SK-N-SH (cell line): ENCODE measurements at regions not wholly inside any gene's neighbourhood (a gene's known extent, or its start where the extent isn't known, plus 50 kb on each side); places are given as distances from the start of the nearest gene placed in this dataset.

Source experiments
- CTCF ChIA-PET: fragments of 300-600, 350-600 bp; formaldehyde crosslinking; extraction: SDS; loops from one replicate; lab custom pipeline; 2021; lab: Yijun Ruan, JAX
- POLR2A ChIA-PET: fragments of 350-600 bp; sonication (Branson Sonifier 250); formaldehyde crosslinking; extraction: SDS; loops from one replicate; lab custom pipeline; 2020; ENCODE audit warnings: antibody characterized with exemption, inconsistent platforms; lab: Yijun Ruan, JAX
- DNase-seq: peaks from one replicate; pipeline ENCODE4 v3.0.0; 2012
- H2AFZ ChIP-seq: fragments of 200-600 bp; sonication (generic); 2 replicates; pipeline ENCODE4 v1.8.1; 2016; ENCODE audit warnings: antibody characterized with exemption, mild to moderate bottlenecking, low read depth
- H3F3A ChIP-seq: fragments of 200-600 bp; sonication (generic); replicated peaks from 2 replicates; pipeline ENCODE3; 2016; ENCODE audit warnings: antibody characterized with exemption, mild to moderate bottlenecking; ENCODE audit not compliant: insufficient read depth
- H3K27ac ChIP-seq, 2 experiments: fragments of 200-500 bp in 1 of 2; fragments of 200-600 bp in 1 of 2; sonication (Bioruptor generic) in 1 of 2; sonication (generic), shearing (Covaris generic) in 1 of 2; 2 replicates each; pipeline versions ENCODE4 v1.5.1 to v1.6.1; 2014 to 2016; ENCODE audit warnings: low read depth in 2 of 2, inconsistent platforms in 1 of 2, low read length in 1 of 2, mild to moderate bottlenecking in 1 of 2, mixed read lengths in 1 of 2
- H3K27me3 ChIP-seq: fragments of 200-600 bp; sonication (generic), shearing (Covaris generic); 2 replicates; pipeline ENCODE4 v1.6.1; 2016; ENCODE audit warnings: mixed run types; ENCODE audit not compliant: insufficient read depth
- H3K36me3 ChIP-seq, 2 experiments: fragments of 200-500 bp in 1 of 2; fragments of 200-600 bp in 1 of 2; sonication (Bioruptor generic) in 1 of 2; sonication (generic) in 1 of 2; replicated peaks in 1 of 2; 2 replicates each; pipeline versions ENCODE3 to v1.5.1; 2014 to 2016; ENCODE audit warnings: low read length in 1 of 2, mild to moderate bottlenecking in 1 of 2; ENCODE audit not compliant: insufficient read depth in 2 of 2, control insufficient read depth in 1 of 2
- H3K4me1 ChIP-seq, 2 experiments: fragments of 200-500 bp in 1 of 2; fragments of 200-600 bp in 1 of 2; sonication (Bioruptor generic) in 1 of 2; sonication (generic), shearing (Covaris generic) in 1 of 2; 2 replicates each; pipeline versions ENCODE4 v1.5.1 to v1.6.1; 2014 to 2016; ENCODE audit warnings: low read depth in 1 of 2, low read length in 1 of 2, mixed run types in 1 of 2; ENCODE audit not compliant: insufficient read depth in 2 of 2, control insufficient read depth in 1 of 2
- H3K4me2 ChIP-seq: fragments of 200-600 bp; sonication (generic), shearing (Covaris generic); 2 replicates; pipeline ENCODE4 v1.6.1; 2017; ENCODE audit warnings: mixed run types
- H3K4me3 ChIP-seq, 2 experiments: fragments of 200-500 bp in 1 of 2; fragments of 200-600 bp in 1 of 2; sonication (Bioruptor generic) in 1 of 2; sonication (generic), shearing (Covaris generic) in 1 of 2; 2 replicates each; pipeline versions ENCODE4 v1.5.1 to v1.8.1; 2014 to 2016; ENCODE audit warnings: low read depth in 2 of 2, inconsistent platforms in 1 of 2, low read length in 1 of 2, mild to moderate bottlenecking in 1 of 2, mixed read lengths in 1 of 2, moderate library complexity in 1 of 2
- H3K79me2 ChIP-seq: fragments of 200-600 bp; sonication (generic); 2 replicates; pipeline ENCODE4 v1.8.1; 2017; ENCODE audit warnings: mild to moderate bottlenecking; ENCODE audit not compliant: insufficient read depth
- H3K9ac ChIP-seq: fragments of 200-600 bp; sonication (generic); 2 replicates; pipeline ENCODE4 v1.6.1; 2017; ENCODE audit warnings: mixed run types
- H3K9me2 ChIP-seq: fragments of 200-600 bp; sonication (generic); 2 replicates; pipeline ENCODE4 v1.6.1; 2017; ENCODE audit warnings: mixed run types
- H3K9me3 ChIP-seq: fragments of 200-600 bp; sonication (generic); 2 replicates; pipeline ENCODE4 v1.6.1; 2017; ENCODE audit warnings: mixed run types, mild to moderate bottlenecking, moderate library complexity
- H4K20me1 ChIP-seq: fragments of 200-600 bp; sonication (generic); 2 replicates; pipeline ENCODE4 v1.6.1; 2017; ENCODE audit warnings: mild to moderate bottlenecking, mixed run types; ENCODE audit not compliant: insufficient read depth
- CHD2 ChIP-seq: fragments of 150-350 bp; IDR thresholded peaks from 2 replicates; pipeline ENCODE4 v1.6.1; 2018; ENCODE audit warnings: low read length; ENCODE audit not compliant: partially characterized antibody
- CTCF ChIP-seq: fragments of 200-600 bp; sonication (generic); IDR thresholded peaks from 2 replicates; pipeline ENCODE4 v1.6.1; 2017; ENCODE audit warnings: antibody characterized with exemption, mild to moderate bottlenecking, moderate library complexity
- EP300 ChIP-seq, 2 experiments: IDR thresholded peaks; 2 replicates each; pipeline versions ENCODE4 v1.4.0 to v1.6.1; 2012; ENCODE audit warnings: borderline replicate concordance in 1 of 2, low read depth in 1 of 2, low read length in 1 of 2
- FOSL2 ChIP-seq: IDR thresholded peaks from 2 replicates; pipeline ENCODE4 v1.4.0; 2012; ENCODE audit warnings: low read depth, mild to moderate bottlenecking, moderate library complexity, borderline replicate concordance
- GABPA ChIP-seq: IDR thresholded peaks from 2 replicates; pipeline ENCODE4 v1.4.0; 2012; ENCODE audit warnings: low read depth, mild to moderate bottlenecking
- JUND ChIP-seq: IDR thresholded peaks from 2 replicates; pipeline ENCODE4 v1.4.0; 2012
- MEF2A ChIP-seq: IDR thresholded peaks from 2 replicates; pipeline ENCODE4 v1.4.0; 2012; ENCODE audit warnings: low read depth, borderline replicate concordance
- MXI1 ChIP-seq: IDR thresholded peaks from 2 replicates; pipeline ENCODE4 v1.6.1; 2012; ENCODE audit warnings: mild to moderate bottlenecking, low read depth, low read length, improper control_type of control experiment
- PBX3 ChIP-seq: IDR thresholded peaks from 2 replicates; pipeline ENCODE4; 2012
- RAD21 ChIP-seq: IDR thresholded peaks from 2 replicates; pipeline ENCODE4 v1.6.1; 2012; ENCODE audit warnings: mild to moderate bottlenecking, low read length
- RCOR1 ChIP-seq: fragments of 150-350 bp; IDR thresholded peaks from 2 replicates; pipeline ENCODE4 v1.6.1; 2017; ENCODE audit warnings: antibody characterized with exemption, low read length
- RXRA ChIP-seq: IDR thresholded peaks from 2 replicates; pipeline ENCODE4 v1.4.0; 2012; ENCODE audit warnings: low read depth, mild to moderate bottlenecking, borderline replicate concordance
- SIN3A ChIP-seq: IDR thresholded peaks from 2 replicates; pipeline ENCODE4 v1.6.1; 2012; ENCODE audit warnings: low read depth, mild to moderate bottlenecking, low read length, moderate library complexity, borderline replicate concordance
- SMC3 ChIP-seq: IDR thresholded peaks from 2 replicates; pipeline ENCODE4 v1.6.1; 2012; ENCODE audit warnings: low read depth, low read length, improper control_type of control experiment
- TAF1 ChIP-seq: IDR thresholded peaks from 2 replicates; pipeline ENCODE4 v1.6.1; 2012; ENCODE audit warnings: low read depth, mild to moderate bottlenecking, low read length, moderate library complexity, borderline replicate concordance
- TCF12 ChIP-seq: IDR thresholded peaks from 2 replicates; pipeline ENCODE4 v1.4.0; 2012
- USF2 ChIP-seq: fragments of 150-350 bp; IDR thresholded peaks from 2 replicates; pipeline ENCODE4 v1.6.1; 2017; ENCODE audit warnings: antibody characterized with exemption, low read length, low read depth, borderline replicate concordance
- ZBTB33 ChIP-seq: IDR thresholded peaks from 2 replicates; pipeline ENCODE4 v1.4.0; 2012; ENCODE audit warnings: low read depth, borderline replicate concordance
- WGBS: methylation state at CpG from one replicate; pipeline ENCODE4 v1.1.6; 2017; ENCODE audit warnings: low lambda C conversion rate; 5-methylcytosine and 5-hydroxymethylcytosine counted together
- TF ChIP-seq, protein P1 (sequence below): fragments of 150-350 bp; IDR thresholded peaks from 2 replicates; pipeline ENCODE4 v1.6.1; 2016; ENCODE audit warnings: mild to moderate bottlenecking, low read depth, low read length
- TF ChIP-seq, protein P2 (sequence below): IDR thresholded peaks from 2 replicates; pipeline ENCODE4 v1.4.0; 2012; ENCODE audit warnings: low read depth
- TF ChIP-seq, protein P3 (sequence below): IDR thresholded peaks from 2 replicates; pipeline ENCODE4 v1.4.0; 2012; ENCODE audit warnings: low read depth, borderline replicate concordance

DNA sequence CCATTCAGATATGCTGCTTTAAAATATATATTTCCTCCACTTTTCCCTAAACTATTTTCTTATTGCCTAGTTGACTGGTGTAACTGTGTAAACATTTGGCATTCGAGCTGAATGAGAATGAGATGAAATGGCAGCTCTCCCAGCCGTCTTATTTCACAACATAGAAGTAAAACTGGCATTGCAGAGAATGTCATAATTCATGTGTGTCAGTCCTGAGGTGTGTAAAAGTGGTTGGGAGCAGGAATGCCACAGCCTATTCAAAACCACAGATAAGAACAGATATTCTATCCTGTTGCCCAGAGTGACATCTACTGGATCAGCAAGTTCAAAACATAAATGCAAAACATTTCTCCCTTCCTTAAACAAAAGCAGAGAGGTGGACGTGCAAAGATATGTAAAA lies 565.5 kb upstream of the CHAC2 start:
- Histone ChIP-seq H3K9me2 (no peaks in the 10 kb centered on the region), H2AFZ (no peak overlapping the region), H3K27ac (no peak overlapping the region), H3K27me3 (peaks cover 7% of the 10 kb centered on the region; the same call in 1 of the 2 replicates), H3K4me3 (no peak overlapping the region), H3K4me2 (no peak overlapping the region), H3K36me3 (no peaks in the 10 kb centered on the region), H3K79me2 (no peaks in the 10 kb centered on the region), H4K20me1 (no peaks in the 10 kb centered on the region), H3K9me3 (no peaks in the 10 kb centered on the region), H3K4me1 (no peaks in the 10 kb centered on the region), H3F3A (no peaks in the 10 kb centered on the region), H3K9ac (no peak overlapping the region)
- ChIA-PET POLR2A (no interaction called here), CTCF (interaction anchor here (1.1 kb wide), 1 partner anchor 8 kb away, joined by 4 read pairs; no protein-coding TSS in a partner anchor)
- TF ChIP-seq GABPA, result no peak
- TF ChIP-seq CTCF, result peak; percentile 56
- TF ChIP-seq SMC3, result peak; percentile 38
- peak; percentile 55 for TF ChIP-seq RAD21
- TF ChIP-seq FOSL2, result no peak
- TF ChIP-seq MXI1, result no peak
- no peak for TF ChIP-seq JUND
- TF ChIP-seq PBX3, result 0 out of 2 replicates have a peak, but pooled peaks have one; percentile 10
- WGBS, result under 1% methylated on average over 3 of the region's 3 CpGs
- DNase-seq, result no peak

DNA sequence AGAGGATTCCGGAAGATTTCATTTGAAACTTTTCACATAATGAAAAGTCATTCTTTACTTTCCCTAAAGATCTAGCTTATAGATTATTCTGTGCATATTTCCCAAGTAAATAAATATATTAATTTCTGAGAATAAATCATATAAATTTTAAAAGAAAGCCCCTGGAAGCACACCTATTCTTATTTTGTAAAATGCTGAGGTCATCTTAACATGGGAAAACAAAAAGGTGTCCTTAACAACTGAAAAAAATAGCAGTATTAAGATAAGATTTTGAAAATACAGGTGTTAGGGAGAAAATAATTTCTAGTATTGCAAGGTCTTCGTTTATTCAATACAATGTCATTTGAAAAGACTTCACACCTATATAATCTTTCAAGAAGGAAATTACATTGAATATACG lies 567.5 kb upstream of the CHAC2 start:
- no peak for DNase-seq
- Histone ChIP-seq H3K4me3 (no peak overlapping the region), H3K9ac (no peak overlapping the region), H3K4me1 (no peaks in the 10 kb centered on the region), H3K36me3 (no peaks in the 10 kb centered on the region), H3K4me2 (no peak overlapping the region), H3K27me3 (peaks cover 7% of the 10 kb centered on the region; the same call in 1 of the 2 replicates), H3K79me2 (no peaks in the 10 kb centered on the region), H3K9me3 (no peaks in the 10 kb centered on the region), H4K20me1 (no peaks in the 10 kb centered on the region), H3K27ac (no peak overlapping the region), H2AFZ (no peak overlapping the region), H3F3A (no peaks in the 10 kb centered on the region), H3K9me2 (no peaks in the 10 kb centered on the region)
- CTCF ChIA-PET, result no interaction called here
- 23% methylated on average over 3 of the region's 3 CpGs for WGBS
- POLR2A ChIA-PET, result no interaction called here
- TF ChIP-seq CHD2 (no peak), RAD21 (no peak), USF2 (no peak), SIN3A (no peak), TAF1 (no peak), ZBTB33 (no peak), FOSL2 (no peak), RCOR1 (no peak), MEF2A (no peak), RXRA (no peak), GABPA (no peak), EP300 (IDR thresholded peaks at IDR 0.05; ENCODE audit: borderline replicate concordance in 1 of 2, low read depth in 1 of 2, low read length in 1 of 2) (no peak), TCF12 (no peak)
- TF ChIP-seq, protein P1, sequence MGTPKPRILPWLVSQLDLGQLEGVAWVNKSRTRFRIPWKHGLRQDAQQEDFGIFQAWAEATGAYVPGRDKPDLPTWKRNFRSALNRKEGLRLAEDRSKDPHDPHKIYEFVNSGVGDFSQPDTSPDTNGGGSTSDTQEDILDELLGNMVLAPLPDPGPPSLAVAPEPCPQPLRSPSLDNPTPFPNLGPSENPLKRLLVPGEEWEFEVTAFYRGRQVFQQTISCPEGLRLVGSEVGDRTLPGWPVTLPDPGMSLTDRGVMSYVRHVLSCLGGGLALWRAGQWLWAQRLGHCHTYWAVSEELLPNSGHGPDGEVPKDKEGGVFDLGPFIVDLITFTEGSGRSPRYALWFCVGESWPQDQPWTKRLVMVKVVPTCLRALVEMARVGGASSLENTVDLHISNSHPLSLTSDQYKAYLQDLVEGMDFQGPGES, result no peak
- TF ChIP-seq, protein P2, sequence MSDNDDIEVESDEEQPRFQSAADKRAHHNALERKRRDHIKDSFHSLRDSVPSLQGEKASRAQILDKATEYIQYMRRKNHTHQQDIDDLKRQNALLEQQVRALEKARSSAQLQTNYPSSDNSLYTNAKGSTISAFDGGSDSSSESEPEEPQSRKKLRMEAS, result no peak
- TF ChIP-seq, protein P3, sequence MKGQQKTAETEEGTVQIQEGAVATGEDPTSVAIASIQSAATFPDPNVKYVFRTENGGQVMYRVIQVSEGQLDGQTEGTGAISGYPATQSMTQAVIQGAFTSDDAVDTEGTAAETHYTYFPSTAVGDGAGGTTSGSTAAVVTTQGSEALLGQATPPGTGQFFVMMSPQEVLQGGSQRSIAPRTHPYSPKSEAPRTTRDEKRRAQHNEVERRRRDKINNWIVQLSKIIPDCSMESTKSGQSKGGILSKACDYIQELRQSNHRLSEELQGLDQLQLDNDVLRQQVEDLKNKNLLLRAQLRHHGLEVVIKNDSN, result no peak
